CD4-positive, alpha-beta T cell treated with Interleukin-21 for 1 hour (primary cell): ENCODE measurements at regions not wholly inside any gene's neighbourhood (a gene's known extent, or its start where the extent isn't known, plus 50 kb on each side); places are given as distances from the start of the nearest gene placed in this dataset.

ENCODE experiments used
- DNase-seq: peaks from one replicate; pipeline ENCODE4 v3.0.0-alpha.2; 2020

DNA sequence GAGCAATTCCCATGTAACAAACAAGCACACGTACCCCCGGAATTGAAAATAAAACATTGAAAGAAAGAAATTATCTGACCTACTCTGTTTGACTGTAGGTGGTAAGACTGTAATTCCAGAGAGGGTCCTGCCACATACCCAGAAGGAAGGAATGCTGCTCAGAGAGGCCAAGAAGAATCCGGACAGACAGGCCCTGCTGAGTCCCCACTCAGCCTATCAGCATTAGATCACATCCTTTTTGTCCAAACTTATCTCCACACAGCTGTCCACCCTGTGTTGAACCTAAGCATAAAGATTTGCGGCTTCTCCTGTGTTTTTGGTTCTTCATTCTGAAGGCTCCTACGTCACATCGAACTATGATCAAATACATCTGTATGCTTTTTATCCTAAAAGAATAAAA is 591.9 kb downstream of the QKI start:
- no peak for DNase-seq

DNA sequence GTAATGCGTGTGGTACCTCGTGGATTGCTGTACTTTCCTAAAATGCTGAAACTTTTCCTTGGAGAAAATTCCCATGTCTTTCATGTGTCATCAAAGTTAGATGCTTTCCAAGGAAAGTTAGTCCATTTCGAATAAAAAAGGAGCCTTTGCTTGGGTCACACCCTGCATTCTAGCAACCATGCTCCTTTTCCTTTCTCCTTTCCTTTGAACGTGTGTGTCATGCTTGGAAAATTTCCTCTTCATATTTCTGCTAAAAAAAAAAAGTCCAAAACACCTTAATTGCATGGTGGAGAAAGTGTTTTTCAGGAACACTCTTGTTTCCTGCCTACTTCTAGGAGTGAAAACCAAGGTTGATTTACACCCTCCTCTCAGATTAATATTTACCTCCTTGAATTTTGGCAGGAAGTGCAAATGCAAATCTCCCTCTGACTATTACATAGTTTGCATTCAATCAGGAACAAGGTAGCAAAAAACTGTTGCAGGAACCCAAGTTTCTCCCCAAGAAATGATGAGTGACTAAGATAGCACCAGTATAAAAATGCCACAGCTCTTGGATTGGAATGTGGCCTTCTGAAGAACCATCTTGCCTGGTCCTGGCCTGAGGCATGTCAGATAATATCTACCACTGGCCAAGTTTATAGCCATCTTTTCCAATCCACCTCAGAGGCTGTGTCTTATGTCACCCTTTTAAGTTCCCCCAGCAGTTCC is 590.6 kb downstream of the QKI start:
- no peak for DNase-seq

DNA sequence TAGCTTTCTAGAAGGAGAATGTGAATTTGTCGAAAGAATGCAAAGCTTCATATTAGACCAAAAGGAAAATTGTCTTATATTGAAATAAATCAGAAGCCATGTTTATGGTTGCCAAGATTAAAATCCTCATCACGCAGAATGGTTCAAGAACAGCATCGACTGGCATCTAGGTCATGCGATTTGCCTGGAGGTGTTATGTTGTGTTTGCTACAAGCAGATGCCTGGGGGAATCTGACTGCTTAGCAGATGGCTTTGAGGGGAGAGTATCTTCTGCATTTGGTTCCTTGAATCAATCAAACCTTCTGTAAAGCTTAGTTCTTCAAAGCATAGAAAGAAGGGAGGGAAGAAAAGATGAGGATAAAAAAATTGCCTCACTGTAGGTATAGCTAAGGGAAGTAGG is 585.8 kb downstream of the QKI start:
- DNase-seq: no peak

DNA sequence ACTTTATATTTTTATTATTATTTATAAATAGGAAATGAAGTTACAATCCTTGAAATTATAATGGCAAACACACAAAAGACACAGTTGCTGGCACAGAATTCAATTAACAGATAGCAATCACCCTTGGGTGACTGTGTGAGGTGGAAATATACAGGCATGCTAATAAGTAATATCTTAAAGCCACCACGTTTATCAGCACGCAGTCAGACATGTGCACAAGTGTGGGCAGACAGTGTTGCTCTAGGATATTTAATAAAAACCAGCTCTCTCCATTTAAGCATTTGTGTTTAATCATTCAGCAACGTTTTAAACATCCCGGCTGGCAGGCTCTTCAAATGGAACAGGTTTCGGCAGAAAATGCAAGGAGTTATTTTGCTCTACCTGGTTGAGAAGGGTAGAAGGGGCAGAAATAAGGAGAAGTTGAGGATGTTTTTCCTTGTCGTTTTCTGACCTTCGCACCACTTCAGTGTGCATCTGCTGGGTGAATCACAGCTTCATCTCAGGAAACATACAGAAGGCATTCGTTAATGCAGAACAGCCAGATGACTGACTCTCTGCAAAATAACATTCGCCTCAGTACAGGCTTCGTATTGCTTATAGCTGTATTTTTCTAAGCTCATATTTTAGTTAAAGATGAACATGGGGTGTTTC is 585.1 kb downstream of the QKI start:
- no peak for DNase-seq

DNA sequence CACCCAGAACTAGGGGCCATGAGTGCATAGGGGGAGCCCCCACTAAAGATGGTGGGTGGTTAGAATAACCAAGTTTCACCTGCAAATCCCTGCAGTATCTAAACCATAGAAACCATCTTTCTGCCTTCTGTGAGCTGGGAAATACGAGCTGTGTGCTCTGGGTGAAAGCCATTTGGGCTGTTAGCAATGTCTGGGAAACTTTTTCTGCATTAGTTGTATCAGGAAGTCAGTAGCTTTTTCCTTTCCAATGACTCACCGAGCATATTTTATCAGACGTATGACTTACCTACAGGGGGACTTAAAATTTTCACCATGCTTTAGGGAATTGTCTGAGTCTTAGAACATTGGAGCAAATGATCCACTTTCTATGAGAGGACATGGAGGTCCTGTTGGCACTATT is 584.0 kb downstream of the QKI start:
- DNase-seq: no peak

DNA sequence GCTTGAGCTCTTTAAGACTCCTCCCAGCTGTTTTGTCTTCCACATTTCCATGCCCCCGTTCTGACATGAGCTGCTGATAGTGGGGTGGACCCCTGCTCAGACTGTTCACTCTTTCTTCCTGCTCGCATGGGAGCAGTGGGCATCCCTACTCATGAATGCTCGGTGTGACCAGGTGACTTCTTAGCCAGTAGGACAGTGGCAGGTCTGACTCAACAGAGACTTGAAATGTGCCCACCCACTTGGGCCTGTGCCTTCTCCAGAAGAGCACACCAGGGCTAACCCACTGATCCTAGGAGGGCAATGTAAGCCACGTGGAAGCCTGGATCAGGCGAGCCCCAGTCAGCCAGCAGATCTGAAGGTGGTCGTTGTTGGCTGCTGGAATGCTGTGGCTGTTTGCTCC is 582.0 kb downstream of the QKI start:
- no peak for DNase-seq

DNA sequence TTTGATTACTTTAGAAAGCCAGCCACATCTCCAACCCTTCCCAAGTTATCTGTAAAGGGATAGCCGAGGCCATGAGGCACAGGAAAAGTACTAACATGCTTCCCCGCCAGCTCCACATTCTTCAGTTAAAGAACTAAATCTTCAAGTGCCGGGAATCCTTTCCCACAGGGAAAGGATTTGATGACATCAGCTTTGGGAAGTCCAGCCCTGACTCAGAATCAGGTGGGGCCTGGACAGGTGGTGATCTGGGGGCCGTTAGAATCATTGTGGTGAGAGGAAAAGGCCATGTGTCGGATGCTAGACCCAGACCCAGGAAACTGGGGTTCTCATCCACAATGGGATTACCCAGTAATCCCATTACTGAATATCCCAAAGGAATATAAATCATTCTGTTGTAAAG is 580.0 kb downstream of the QKI start:
- no peak for DNase-seq

DNA sequence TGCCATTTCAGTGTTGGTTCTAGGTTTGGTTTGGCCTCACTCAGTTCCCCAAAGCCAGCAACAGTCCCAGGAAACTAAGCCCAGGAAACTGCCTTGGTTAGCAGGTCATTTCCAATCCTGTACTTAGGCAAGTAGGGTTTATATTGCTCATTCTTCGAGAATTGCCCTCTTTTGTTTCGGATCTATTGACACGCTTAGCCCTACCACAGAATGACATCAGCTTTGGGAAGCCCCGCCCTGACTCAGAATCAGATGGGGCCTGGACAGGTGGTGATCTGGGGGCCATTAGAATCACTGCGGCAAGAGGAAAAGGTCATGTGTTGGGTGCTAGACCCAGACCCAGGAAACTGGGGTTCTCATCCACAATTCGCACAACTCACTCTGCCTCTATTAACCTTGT is 578.2 kb downstream of the QKI start:
- no peak for DNase-seq

DNA sequence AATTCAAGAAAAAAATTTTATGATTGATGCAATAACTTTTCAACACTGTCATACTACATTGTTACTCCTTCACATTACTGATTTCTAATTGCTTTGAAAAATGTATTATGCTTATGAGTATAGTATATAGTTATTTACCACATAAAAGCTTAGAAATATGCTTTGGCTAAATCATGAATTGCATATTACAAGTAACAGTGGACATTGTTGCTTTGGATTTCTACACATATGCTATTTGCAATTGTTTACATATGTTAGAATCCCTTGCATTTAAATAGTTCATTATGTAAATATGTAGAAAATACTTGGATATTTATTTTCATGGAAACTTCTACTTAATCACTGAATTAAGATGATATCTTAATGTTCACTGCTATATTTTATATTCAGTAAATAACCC is 577.5 kb downstream of the QKI start:
- no peak for DNase-seq

DNA sequence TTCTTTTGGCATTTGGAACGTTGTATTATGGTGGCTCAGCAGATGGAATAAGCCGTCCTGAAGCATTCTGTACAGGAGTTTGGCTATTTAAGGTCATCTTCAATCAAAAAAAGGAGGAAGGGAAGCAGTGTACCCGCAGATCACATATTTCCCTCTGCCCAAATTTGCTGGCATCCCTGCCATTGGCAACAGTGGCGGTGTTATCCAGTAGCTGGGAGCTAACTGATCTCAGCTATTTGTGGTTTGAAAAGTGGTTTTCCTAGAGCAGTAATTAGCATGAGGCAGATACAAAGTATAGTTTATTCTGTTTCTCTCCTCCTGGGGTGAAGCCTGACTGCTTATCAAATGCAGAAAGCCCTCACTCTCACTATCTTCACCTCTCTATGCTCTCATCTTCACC is 576.8 kb downstream of the QKI start:
- no peak for DNase-seq

DNA sequence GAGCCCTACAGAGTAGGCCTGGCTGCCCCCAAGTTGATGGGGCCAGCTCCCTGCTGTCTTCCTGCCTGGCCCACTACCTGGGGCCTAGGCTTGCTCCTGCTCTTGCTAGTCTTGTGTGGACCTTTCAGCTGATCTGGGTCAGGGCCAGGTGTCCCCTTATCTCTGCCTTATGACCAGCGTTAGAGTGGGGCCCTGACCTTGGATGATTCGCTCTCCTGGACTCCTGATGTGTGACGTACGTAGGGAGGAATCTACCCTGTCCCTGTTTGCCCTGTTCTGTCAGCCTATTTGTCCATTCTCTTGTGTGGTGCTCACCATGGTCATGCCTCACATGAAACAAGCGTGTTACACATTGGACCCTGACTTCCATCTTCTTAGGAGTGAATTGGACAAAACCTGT is 571.8 kb downstream of the QKI start:
- DNase-seq: no peak

DNA sequence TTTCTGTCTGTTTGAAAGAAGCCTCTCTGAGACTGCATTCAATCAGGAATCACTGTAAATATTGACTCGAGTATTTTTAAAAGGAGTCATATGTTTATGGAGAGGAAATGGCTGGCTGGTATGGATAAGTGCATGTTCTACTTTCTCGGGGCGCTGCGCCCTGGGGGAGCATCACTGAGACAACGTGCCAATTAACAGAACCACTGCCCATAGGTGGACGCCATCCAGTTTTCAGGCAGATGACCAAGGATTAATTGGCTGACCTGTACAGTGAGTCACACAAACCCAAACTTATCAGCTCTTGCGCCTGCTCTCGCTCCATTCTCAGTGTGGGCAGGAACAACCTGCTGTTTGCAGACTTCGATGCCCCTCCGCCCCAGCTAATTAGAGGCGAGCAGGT is 571.2 kb downstream of the QKI start:
- no peak for DNase-seq

DNA sequence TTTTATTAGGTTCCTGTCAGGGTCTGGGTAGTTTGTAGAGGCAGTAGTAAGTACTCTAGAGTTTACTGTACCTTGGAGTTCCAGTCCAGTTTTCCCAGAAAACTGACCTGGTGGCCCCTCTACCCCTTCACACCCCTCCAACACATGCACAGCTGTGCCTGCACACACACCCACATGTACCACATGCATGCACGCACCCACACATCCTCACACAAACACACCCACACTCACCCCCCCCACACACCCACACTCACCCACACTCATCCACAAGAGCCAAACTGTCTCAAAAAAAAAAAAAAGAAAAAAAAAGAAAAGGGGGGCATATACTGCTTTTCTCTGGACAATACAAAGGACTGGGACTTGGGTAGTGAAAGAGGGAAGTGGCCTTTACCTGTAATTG is 570.5 kb downstream of the QKI start:
- no peak for DNase-seq

DNA sequence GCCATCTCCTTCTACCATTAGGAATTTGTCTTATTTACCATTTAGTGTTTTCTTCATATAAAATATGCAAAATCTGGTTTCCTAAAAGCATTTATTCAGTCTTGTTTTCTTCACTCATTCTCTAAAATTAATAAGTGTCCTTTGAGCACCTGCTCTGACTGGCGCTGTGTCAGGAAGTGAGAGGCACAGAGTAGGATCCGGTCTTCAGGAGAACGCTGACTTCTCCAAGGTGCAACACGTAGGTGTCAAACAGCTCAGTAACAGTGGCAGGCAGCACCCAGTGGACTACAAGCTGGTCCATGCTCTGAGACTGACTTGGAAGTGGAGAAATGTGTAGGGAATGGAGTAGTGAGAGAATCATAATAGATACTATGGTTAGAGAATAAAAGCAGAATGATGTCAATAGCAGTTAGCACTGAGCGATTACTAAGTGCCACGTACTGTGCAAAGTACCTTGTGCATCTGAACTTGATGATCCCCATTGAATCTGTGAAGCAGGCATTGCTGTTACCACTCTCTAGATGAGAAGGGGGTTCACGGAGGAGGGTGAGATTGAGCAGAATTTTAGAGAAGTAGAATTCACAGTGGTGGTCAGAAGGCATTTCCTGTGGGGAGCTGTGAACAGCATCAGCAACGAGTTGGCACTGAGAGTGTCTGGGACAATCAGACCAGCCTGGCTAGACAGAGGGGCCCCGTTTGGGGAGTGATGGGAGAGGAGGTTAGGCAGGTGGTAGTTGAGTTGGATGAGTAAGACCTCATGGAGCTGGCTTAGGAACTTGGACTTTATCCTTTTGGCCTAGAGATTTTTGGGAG is 569.8 kb downstream of the QKI start:
- DNase-seq: peak; percentile 3

DNA sequence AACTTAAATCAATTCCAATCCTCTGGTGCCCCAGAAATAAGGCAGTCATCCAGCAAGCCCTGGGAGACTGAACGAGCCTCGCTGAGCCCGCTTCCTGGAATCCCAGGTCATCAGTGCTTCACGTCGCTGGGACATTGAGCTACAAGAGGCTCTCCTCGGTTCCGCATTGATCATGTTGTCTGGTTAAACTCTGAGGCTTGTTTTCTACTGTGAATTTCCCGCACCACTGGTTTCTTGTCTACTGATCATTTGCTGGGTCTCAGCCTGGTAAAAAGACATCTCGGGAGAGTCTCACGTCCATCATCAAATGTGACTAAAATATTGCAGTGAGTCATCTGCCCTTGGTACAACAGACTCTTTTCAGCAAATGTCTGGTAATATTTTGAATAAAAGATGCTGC is 569.2 kb downstream of the QKI start:
- DNase-seq: no peak

DNA sequence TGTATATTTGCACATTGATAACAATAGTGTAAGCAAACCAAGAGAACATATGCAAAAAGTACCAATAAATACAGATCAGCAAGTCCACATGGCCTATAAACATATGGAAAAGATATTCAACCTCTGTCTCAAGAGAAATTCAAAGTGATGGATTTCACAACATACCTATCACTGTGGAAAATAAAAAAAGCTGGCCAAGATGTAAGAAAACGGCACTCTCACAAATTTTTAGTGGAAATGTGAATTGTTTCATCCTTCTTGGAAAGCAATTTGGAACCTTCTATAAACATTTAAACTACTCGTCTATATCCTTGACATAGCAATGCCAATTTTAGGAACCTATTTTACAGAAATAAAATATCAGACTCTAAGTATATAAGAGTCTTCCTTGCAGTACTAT is 559.8 kb downstream of the QKI start:
- DNase-seq: no peak

DNA sequence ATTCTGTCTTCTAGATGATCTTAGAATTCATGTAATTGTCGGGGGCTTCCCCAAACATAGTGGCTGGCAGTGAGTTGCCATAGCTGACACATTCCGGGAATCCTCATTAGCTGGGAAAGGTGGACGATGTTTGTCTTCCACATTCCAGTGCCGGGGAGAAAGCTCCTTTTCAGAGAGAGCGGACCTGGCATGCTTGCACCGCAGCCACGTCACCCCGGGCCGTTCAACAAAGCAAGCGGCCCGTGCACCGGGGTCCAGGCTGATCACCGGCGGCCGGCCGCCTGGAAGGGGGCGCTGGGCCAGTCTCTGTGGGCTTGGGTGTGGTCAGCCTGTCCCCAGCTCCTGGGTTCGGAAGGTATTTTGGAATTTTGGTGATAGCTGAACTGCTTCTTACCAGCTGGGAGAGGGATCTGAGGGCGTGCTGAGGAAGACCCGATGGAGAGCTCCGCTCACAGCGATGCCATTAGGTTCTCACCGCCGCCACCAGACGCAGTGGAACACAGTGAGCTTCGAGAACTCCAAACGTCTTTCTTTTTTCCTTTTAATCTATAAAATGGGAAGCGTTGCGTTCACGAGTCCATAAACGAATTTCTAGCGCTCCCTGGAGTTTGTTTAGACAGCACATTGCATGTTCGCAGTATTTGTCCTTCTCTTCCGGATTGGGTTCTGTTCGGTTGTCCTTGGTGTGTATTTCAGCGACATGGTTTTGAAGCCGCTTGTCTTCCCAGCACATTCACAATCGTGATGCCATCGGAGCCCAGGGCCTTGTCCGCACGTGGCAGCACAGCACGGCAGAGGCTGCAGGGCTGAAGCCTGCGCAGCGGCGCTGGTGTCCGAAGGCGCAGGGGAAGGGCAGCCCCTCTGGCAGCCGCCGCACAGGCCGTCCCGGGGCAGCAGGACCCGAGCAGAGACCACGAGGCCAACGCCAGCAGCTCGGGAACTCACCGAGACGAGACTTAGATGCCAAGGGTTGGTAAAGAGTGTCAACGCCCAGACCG is 557.6 kb downstream of the QKI start:
- no peak for DNase-seq

DNA sequence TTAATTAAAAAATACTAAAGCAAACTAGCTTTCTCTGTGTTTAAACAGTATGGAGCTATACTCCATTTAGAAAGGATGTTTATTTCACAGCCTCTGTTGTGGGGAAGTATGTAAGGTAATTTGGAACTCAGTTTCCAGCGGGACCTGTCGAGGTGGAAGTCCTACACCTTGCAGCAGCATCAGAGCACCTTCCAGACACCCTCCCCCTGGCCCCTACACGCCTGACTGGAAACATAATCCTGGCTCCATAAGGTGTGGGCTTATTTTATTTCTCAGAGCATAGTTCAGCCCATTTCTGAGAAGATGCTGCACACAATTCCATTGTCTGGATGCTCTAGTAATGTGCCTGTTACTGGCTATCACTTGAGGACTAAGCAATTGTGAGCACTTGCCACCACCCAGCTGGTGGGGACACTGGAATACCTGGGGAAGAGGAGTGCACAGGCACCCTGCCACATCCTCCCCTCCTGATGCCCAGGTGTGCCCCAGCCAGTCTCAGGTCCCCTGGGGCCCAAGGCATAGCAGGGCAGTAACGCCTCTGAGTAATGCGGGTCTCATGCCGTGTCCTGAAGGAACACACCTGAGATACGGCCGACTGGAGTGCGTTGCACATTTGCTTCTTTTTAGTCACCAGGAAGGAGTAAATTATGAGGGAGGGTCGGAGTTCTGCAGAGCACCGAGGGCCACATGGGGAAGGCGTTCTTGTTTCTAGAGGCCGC is 556.5 kb downstream of the QKI start:
- DNase-seq: no peak

DNA sequence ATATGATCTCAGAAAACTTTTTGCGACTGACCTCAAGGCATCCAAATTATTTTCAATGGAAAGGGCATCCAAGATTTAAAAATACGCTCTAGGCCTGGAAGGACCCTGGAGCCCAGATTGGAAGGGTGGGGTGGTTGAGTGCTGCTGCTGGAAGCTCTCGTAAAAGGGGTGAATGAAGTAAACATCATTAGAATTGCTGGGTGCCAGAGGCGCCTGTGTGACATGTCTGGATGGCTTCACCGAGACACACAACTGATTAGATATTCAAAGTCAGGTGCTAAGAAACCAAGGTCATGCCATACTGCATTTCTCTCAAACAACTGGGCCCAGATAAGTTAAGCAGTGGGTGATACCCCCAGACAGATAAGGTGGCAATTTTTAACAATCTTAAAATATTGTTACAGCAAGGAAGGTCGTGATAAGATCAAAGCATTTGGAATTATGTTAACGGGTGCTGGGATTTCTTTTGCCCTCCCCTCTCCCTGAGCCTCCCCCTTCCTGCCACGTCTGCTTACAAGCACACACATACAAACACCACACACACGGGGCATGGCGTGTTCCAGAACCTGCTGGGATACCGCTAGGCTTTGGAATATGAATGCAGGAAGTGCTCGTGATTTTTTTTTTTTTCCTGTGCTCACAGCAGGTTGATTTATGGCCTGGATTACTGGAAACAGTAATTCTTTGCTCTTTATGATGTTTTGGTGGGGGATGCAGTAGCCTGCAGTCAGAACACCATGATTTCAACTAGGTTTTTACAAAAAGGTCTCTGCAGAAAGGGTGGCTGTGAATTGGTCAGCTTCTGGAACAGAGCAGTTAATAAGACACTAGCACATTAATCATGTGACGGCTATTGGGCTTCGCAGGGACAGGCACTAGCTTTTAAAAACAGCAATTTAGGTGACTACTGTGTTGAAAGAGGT is 551.2 kb downstream of the QKI start:
- DNase-seq: no peak

DNA sequence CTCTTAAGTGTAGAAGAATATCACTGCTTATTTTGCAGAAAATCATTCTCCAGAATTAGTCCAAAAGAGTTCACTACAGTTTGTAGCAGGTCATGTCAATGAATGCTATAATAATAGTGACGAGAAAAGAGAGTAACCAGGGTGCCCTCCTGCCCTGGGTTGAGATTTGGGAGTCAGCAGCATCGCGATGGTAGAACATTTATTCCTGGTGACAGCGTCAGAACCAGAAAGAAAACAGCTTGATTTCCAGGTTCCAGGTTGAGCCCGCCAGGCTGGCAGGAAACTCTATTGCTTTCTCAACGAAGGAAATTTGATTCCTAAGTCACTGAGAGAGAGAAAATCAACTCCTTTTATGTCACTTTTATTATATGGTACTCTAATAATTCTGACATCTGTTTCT is 550.3 kb downstream of the QKI start:
- no peak for DNase-seq
